ENCODE measurements at regions not wholly inside any gene's neighbourhood (a gene's known extent, or its start where the extent isn't known, plus 50 kb on each side); places are given as distances from the start of the nearest gene placed in this dataset.

- Histone ChIP-seq H3K9me3 (ENCODE audit: control insufficient read depth, low read length) (no peaks in the 10 kb centered on the region), H3K4me3 (ENCODE audit: low read length) (no peak overlapping the region), H3K9ac (ENCODE audit: extremely low read depth, low read length, poor library complexity, severe bottlenecking) (no peak overlapping the region), H3K27ac (ENCODE audit: low read depth, low read length) (no peak overlapping the region), H3K36me3 (ENCODE audit: control insufficient read depth, insufficient read depth, low read length) (no peaks in the 10 kb centered on the region), H3K4me1 (ENCODE audit: control insufficient read depth, insufficient read depth, low read length) (peaks cover 2% of the 10 kb centered on the region), H3K27me3 (ENCODE audit: control insufficient read depth, insufficient read depth, low read length, poor library complexity, severe bottlenecking) (no peaks in the 10 kb centered on the region)
- no peak for TF ChIP-seq CTCF (conservative IDR thresholded peaks at IDR 0.05)
- Mint-ChIP-seq H3K9me3 (peaks cover 10% of the 10 kb centered on the region), H3K27ac (no peak overlapping the region), H3K36me3 (ENCODE audit: low read depth) (no peaks in the 10 kb centered on the region), H3K27me3 (ENCODE audit: insufficient read depth) (no peaks in the 10 kb centered on the region), H3K4me1 (peaks cover 11% of the 10 kb centered on the region), H3K4me3 (no peak overlapping the region)
- no peak for DNase-seq
- 73% methylated on average over 1 of the region's 1 CpG; no CpG with 5 or more reads in 1 of the 2 experiments for WGBS, 2 experiments (ENCODE audit: insufficient coverage in 1 of 2, insufficient read length in 1 of 2)
Measured at GRCh38 chr15:87591042-87591441, 665.5 kb downstream of the NTRK3 start.

GRCh38 chr15:87589134-87589533, 667.4 kb downstream of the NTRK3 start:
- Mint-ChIP-seq H3K4me3 (no peak overlapping the region), H3K27me3 (ENCODE audit: insufficient read depth) (no peaks in the 10 kb centered on the region), H3K36me3 (ENCODE audit: low read depth) (no peaks in the 10 kb centered on the region), H3K4me1 (peaks cover 11% of the 10 kb centered on the region), H3K27ac (no peak overlapping the region), H3K9me3 (peaks cover 10% of the 10 kb centered on the region)
- no peak overlapping the region for H3K9ac ChIP-seq (ENCODE audit: extremely low read depth, low read length, poor library complexity, severe bottlenecking)
- no peaks in the 10 kb centered on the region for H3K9me3 ChIP-seq (ENCODE audit: control insufficient read depth, low read length)
- H3K27ac ChIP-seq (ENCODE audit: low read depth, low read length): no peak overlapping the region
- no peaks in the 10 kb centered on the region for H3K27me3 ChIP-seq (ENCODE audit: control insufficient read depth, insufficient read depth, low read length, poor library complexity, severe bottlenecking)
- no peak overlapping the region for H3K4me3 ChIP-seq (ENCODE audit: low read length)
- WGBS, 2 experiments (ENCODE audit: insufficient coverage in 1 of 2, insufficient read length in 1 of 2): 96% methylated on average over 2 of the region's 2 CpGs; no CpG with 5 or more reads in 1 of the 2 experiments
- no peak for DNase-seq
- no peak for TF ChIP-seq CTCF (conservative IDR thresholded peaks at IDR 0.05)
- no peaks in the 10 kb centered on the region for H3K36me3 ChIP-seq (ENCODE audit: control insufficient read depth, insufficient read depth, low read length)
- H3K4me1 ChIP-seq (ENCODE audit: control insufficient read depth, insufficient read depth, low read length): peaks cover 2% of the 10 kb centered on the region

GRCh38 chr15:87582169-87582568, 674.4 kb downstream of the NTRK3 start:
- H3K36me3 Mint-ChIP-seq (ENCODE audit: low read depth): no peaks in the 10 kb centered on the region
- Histone ChIP-seq H3K36me3 (ENCODE audit: control insufficient read depth, insufficient read depth, low read length) (no peaks in the 10 kb centered on the region), H3K4me3 (ENCODE audit: low read length) (no peak overlapping the region), H3K4me1 (ENCODE audit: control insufficient read depth, insufficient read depth, low read length) (no peaks in the 10 kb centered on the region), H3K27ac (ENCODE audit: low read depth, low read length) (no peak overlapping the region), H3K27me3 (ENCODE audit: control insufficient read depth, insufficient read depth, low read length, poor library complexity, severe bottlenecking) (no peaks in the 10 kb centered on the region), H3K9me3 (ENCODE audit: control insufficient read depth, low read length) (no peaks in the 10 kb centered on the region), H3K9ac (ENCODE audit: extremely low read depth, low read length, poor library complexity, severe bottlenecking) (no peak overlapping the region)
- H3K9me3 Mint-ChIP-seq: no peaks in the 10 kb centered on the region
- no peak overlapping the region for H3K27ac Mint-ChIP-seq
- H3K4me3 Mint-ChIP-seq: no peak overlapping the region
- TF ChIP-seq CTCF (conservative IDR thresholded peaks at IDR 0.05): no peak
- WGBS, 2 experiments (ENCODE audit: insufficient coverage in 1 of 2, insufficient read length in 1 of 2): 80 to 81% methylated on average over 2 to 3 of the region's 3 CpGs
- DNase-seq: peak; percentile 55
- no peaks in the 10 kb centered on the region for H3K27me3 Mint-ChIP-seq (ENCODE audit: insufficient read depth)
- H3K4me1 Mint-ChIP-seq: no peaks in the 10 kb centered on the region

Data from endodermal cell (in vitro differentiated cells).